ENCODE measurements at regions not wholly inside any gene's neighbourhood (a gene's known extent, or its start where the extent isn't known, plus 50 kb on each side); places are given as distances from the start of the nearest gene placed in this dataset.

DNA sequence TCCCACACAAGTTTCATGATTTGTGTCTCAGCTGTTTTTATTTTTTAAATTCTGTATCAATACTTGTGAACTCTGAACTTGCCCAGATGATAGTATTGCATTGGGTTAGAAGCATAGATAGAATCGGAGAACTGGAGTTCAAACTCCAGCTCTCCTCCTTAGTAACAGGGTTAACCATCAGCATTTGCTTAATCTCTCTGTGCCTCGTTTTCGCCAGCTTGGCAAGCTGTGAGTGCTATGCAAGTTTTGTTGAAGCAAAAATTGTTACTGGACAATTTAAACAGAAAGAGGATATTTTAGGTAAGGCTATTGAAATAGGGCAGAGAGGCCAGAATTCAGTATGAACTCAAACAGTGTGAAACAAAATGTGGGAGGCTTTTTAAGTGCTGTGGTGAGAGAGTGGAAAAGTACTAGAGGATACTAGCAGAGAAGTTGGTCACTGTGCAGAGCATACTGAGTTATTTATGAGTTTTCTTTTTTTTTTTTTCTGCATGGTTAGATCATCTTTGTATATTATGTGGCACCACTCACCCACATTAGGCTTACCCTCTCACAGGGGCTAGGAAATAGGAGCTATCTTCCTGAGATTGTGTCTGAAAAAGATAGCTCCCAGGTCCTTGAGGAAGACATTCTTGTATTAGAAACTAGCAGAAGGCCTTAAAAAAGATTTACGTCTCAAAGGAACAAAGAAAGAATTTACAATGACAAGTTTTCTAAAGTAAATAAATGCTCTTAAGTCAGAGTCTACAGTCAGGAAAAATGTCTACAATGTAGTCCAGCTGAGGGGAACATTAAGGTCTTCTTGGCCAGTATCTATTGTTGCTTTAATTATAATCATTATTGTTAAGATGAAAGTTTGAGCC is 1126.6 kb downstream of the FAT4 start:
- TF ChIP-seq CTCF (IDR thresholded peaks at IDR 0.05) = no peak
- TF ChIP-seq POLR2A (IDR thresholded peaks at IDR 0.05) = no peak
- no peak for TF ChIP-seq EP300 (IDR thresholded peaks at IDR 0.05)
- TF ChIP-seq POLR2AphosphoS5 (IDR thresholded peaks at IDR 0.05) = no peak
